ENCODE measurements at regions not wholly inside any gene's neighbourhood (a gene's known extent, or its start where the extent isn't known, plus 50 kb on each side); places are given as distances from the start of the nearest gene placed in this dataset.
A peak's percentile ranks its signal among the peaks of the same experiment; 100 is the strongest.

- peak overlapping the region; percentile 6 for H3K4me3 ChIP-seq (ENCODE audit: severe bottlenecking)
Measured at GRCh38 chrX:45515262-45516215, 314.9 kb upstream of the DIPK2B start.

GRCh38 chrX:45513042-45513441 lies 312.4 kb upstream of the DIPK2B start:
- Histone ChIP-seq H3K9me3 (ENCODE audit: severe bottlenecking) (no peaks in the 10 kb centered on the region), H3K4me3 (ENCODE audit: severe bottlenecking) (no peak overlapping the region), H3K27me3 (ENCODE audit: insufficient read depth, poor library complexity, severe bottlenecking) (no peaks in the 10 kb centered on the region), H3K4me1 (ENCODE audit: insufficient read depth, poor library complexity, severe bottlenecking) (peaks cover 37% of the 10 kb centered on the region), H3K27ac (ENCODE audit: poor library complexity, severe bottlenecking) (peak overlapping the region; percentile 93), H3K36me3 (ENCODE audit: low read depth) (no peaks in the 10 kb centered on the region)
- ATAC-seq (ENCODE audit: low read depth) (no peak), DNase-seq (ENCODE audit: low spot score) (no peak)
- no peak for TF ChIP-seq CTCF (IDR thresholded peaks at IDR 0.05; ENCODE audit: poor library complexity, severe bottlenecking)

More at GRCh38 chrX:45515262-45516215, 314.9 kb upstream of the DIPK2B start:
- Histone ChIP-seq H3K4me1 (ENCODE audit: insufficient read depth, poor library complexity, severe bottlenecking) (peaks cover 28% of the 10 kb centered on the region), H3K9me3 (ENCODE audit: severe bottlenecking) (no peaks in the 10 kb centered on the region), H3K36me3 (ENCODE audit: low read depth) (no peaks in the 10 kb centered on the region), H3K27ac (ENCODE audit: poor library complexity, severe bottlenecking) (peak overlapping the region; percentile 93), H3K27me3 (ENCODE audit: insufficient read depth, poor library complexity, severe bottlenecking) (no peaks in the 10 kb centered on the region)
- peak; percentile 91 for ATAC-seq (ENCODE audit: low read depth)
- peak; percentile 78 for TF ChIP-seq CTCF (IDR thresholded peaks at IDR 0.05; ENCODE audit: poor library complexity, severe bottlenecking)
- DNase-seq (ENCODE audit: low spot score): peak; percentile 81

- DNase-seq (ENCODE audit: low spot score) (peak; percentile 55), ATAC-seq (ENCODE audit: low read depth) (peak; percentile 61; the same call in 2 of the 3 replicates)
- Histone ChIP-seq H3K4me1 (ENCODE audit: insufficient read depth, poor library complexity, severe bottlenecking) (peaks cover 36% of the 10 kb centered on the region), H3K36me3 (ENCODE audit: low read depth) (no peaks in the 10 kb centered on the region), H3K9me3 (ENCODE audit: severe bottlenecking) (no peaks in the 10 kb centered on the region), H3K4me3 (ENCODE audit: severe bottlenecking) (no peak overlapping the region), H3K27me3 (ENCODE audit: insufficient read depth, poor library complexity, severe bottlenecking) (no peaks in the 10 kb centered on the region), H3K27ac (ENCODE audit: poor library complexity, severe bottlenecking) (peak overlapping the region; percentile 96)
- TF ChIP-seq CTCF (IDR thresholded peaks at IDR 0.05; ENCODE audit: poor library complexity, severe bottlenecking): no peak
Measured at GRCh38 chrX:45508454-45508853, 307.8 kb upstream of the DIPK2B start.

- H3K27ac ChIP-seq (ENCODE audit: poor library complexity, severe bottlenecking): peak overlapping the region; percentile 96
- H3K4me3 ChIP-seq (ENCODE audit: severe bottlenecking): no peak overlapping the region
- H3K36me3 ChIP-seq (ENCODE audit: low read depth): no peaks in the 10 kb centered on the region
- ATAC-seq (ENCODE audit: low read depth) (no peak), DNase-seq (ENCODE audit: low spot score) (no peak)
- peaks cover 36% of the 10 kb centered on the region for H3K4me1 ChIP-seq (ENCODE audit: insufficient read depth, poor library complexity, severe bottlenecking)
- H3K27me3 ChIP-seq (ENCODE audit: insufficient read depth, poor library complexity, severe bottlenecking): no peaks in the 10 kb centered on the region
- no peak for TF ChIP-seq CTCF (IDR thresholded peaks at IDR 0.05; ENCODE audit: poor library complexity, severe bottlenecking)
- no peaks in the 10 kb centered on the region for H3K9me3 ChIP-seq (ENCODE audit: severe bottlenecking)
Measured at GRCh38 chrX:45506149-45506730, 305.6 kb upstream of the DIPK2B start.

Measured in RWPE2 (cell line).